Liver (tissue), 8 donors: ENCODE measurements at regions not wholly inside any gene's neighbourhood (a gene's known extent, or its start where the extent isn't known, plus 50 kb on each side); places are given as distances from the start of the nearest gene placed in this dataset.

Experiments used
- DNase-seq: peaks from one replicate; pipeline ENCODE4 v3.0.0-alpha.2; 2017; ENCODE audit warnings: low spot score
- H3K27ac ChIP-seq, 2 donors: one replicate each; pipeline ENCODE4 v1.7.0; 2013; ENCODE audit warnings: inconsistent platforms in 2 of 2, low read length in 2 of 2, control low read depth in 1 of 2, low read depth in 1 of 2, mild to moderate bottlenecking in 1 of 2
- H3K27me3 ChIP-seq, 4 donors: one replicate each; pipeline versions ENCODE4 v1.6.1 to v1.7.0; 2013; ENCODE audit warnings: low read length in 3 of 4, inconsistent platforms in 1 of 4, mild to moderate bottlenecking in 1 of 4, moderate library complexity in 1 of 4; ENCODE audit not compliant: control insufficient read depth in 4 of 4, insufficient read depth in 4 of 4
- H3K36me3 ChIP-seq, 4 donors: one replicate each; pipeline versions ENCODE4 v1.6.1 to v1.7.0; 2013; ENCODE audit warnings: low read length in 3 of 4, mild to moderate bottlenecking in 3 of 4, low read depth in 1 of 4, moderate library complexity in 1 of 4; ENCODE audit not compliant: control insufficient read depth in 4 of 4, insufficient read depth in 3 of 4
- H3K4me1 ChIP-seq, 4 donors: one replicate each; pipeline versions ENCODE4 v1.6.1 to v1.7.0; 2013; ENCODE audit warnings: low read length in 3 of 4, mild to moderate bottlenecking in 3 of 4, moderate library complexity in 1 of 4; ENCODE audit not compliant: control insufficient read depth in 4 of 4, insufficient read depth in 4 of 4
- H3K4me3 ChIP-seq, 3 donors: one replicate each; pipeline versions ENCODE4 v1.6.1 to v1.7.0; 2013; ENCODE audit warnings: low read length in 3 of 3, control low read depth in 1 of 3, low read depth in 1 of 3, mild to moderate bottlenecking in 1 of 3
- H3K9ac ChIP-seq, 2 donors: one replicate each; pipeline ENCODE4 v1.7.0; 2013; ENCODE audit warnings: low read length in 2 of 2, mild to moderate bottlenecking in 2 of 2, moderate library complexity in 2 of 2, control low read depth in 1 of 2, low read depth in 1 of 2
- H3K9me3 ChIP-seq, 4 donors: one replicate each; pipeline versions ENCODE4 v1.6.1 to v1.7.0; 2013; ENCODE audit warnings: low read length in 3 of 4; ENCODE audit not compliant: control insufficient read depth in 4 of 4
- ATF3 ChIP-seq: IDR thresholded peaks from 2 replicates; pipeline ENCODE4 v1.6.1; 2016; ENCODE audit warnings: antibody characterized with exemption
- EGR1 ChIP-seq, 2 donors: IDR thresholded peaks; 2 replicates each; pipeline ENCODE4 v1.6.1; 2016 to 2018; ENCODE audit warnings: antibody characterized with exemption in 2 of 2, low read depth in 2 of 2
- FOXA1 ChIP-seq: IDR thresholded peaks from 2 replicates; pipeline ENCODE4 v1.6.1; 2016; ENCODE audit warnings: antibody characterized with exemption
- FOXA2 ChIP-seq: IDR thresholded peaks from 2 replicates; pipeline ENCODE4 v1.6.1; 2016; ENCODE audit warnings: antibody characterized with exemption
- GABPA ChIP-seq, 2 donors: IDR thresholded peaks in 1 of 2; conservative IDR thresholded peaks in 1 of 2; 2 replicates each; pipeline ENCODE4 v1.6.1; 2016; ENCODE audit warnings: antibody characterized with exemption in 2 of 2, mild to moderate bottlenecking in 1 of 2, moderate library complexity in 1 of 2
- HNF4A ChIP-seq, 2 donors: conservative IDR thresholded peaks; 2 replicates each; pipeline ENCODE4 v1.6.1; 2016; ENCODE audit warnings: antibody characterized with exemption in 2 of 2, mild to moderate bottlenecking in 2 of 2
- HNF4G ChIP-seq: IDR thresholded peaks from 2 replicates; pipeline ENCODE4 v1.6.1; 2016; ENCODE audit warnings: antibody characterized with exemption
- MAX ChIP-seq: IDR thresholded peaks from 2 replicates; pipeline ENCODE4 v1.6.1; 2016; ENCODE audit warnings: antibody characterized with exemption
- NR2F2 ChIP-seq: IDR thresholded peaks from 2 replicates; pipeline ENCODE4 v1.6.1; 2016; ENCODE audit warnings: antibody characterized with exemption
- RAD21 ChIP-seq, 2 donors: IDR thresholded peaks; 2 replicates each; pipeline ENCODE4 v1.6.1; 2016; ENCODE audit warnings: antibody characterized with exemption in 2 of 2, mild to moderate bottlenecking in 2 of 2
- RXRA ChIP-seq, 2 donors: IDR thresholded peaks; 2 replicates each; pipeline ENCODE4 v1.6.1; 2017 to 2018; ENCODE audit warnings: antibody characterized with exemption in 2 of 2, mild to moderate bottlenecking in 1 of 2
- SP1 ChIP-seq: IDR thresholded peaks from 2 replicates; pipeline ENCODE4 v1.6.1; 2018; ENCODE audit warnings: antibody characterized with exemption, mild to moderate bottlenecking
- TAF1 ChIP-seq: conservative IDR thresholded peaks from 2 replicates; pipeline ENCODE4 v1.6.1; 2016; ENCODE audit warnings: antibody characterized with exemption, mild to moderate bottlenecking
- ZBTB33 ChIP-seq: IDR thresholded peaks from 2 replicates; pipeline ENCODE4 v1.6.1; 2016; ENCODE audit warnings: antibody characterized with exemption
- WGBS: extraction: QIAGEN DNeasy Blood & Tissue Kit; methylation state at CpG from one replicate; pipeline ENCODE4 v1.1.7; 2013; 5-methylcytosine and 5-hydroxymethylcytosine counted together
- TF ChIP-seq, protein P1 (sequence below): fragments of 150-350 bp; IDR thresholded peaks from 2 replicates; pipeline ENCODE4 v1.5.1; 2017; ENCODE audit warnings: improper control_type of control experiment, low read depth, low read length; ENCODE audit not compliant: missing input control
- donor health status: healthy.
- donor health status: healthy.
- donor health status: healthy.
- donor health status: healthy.
- donor health status: healthy.

DNA sequence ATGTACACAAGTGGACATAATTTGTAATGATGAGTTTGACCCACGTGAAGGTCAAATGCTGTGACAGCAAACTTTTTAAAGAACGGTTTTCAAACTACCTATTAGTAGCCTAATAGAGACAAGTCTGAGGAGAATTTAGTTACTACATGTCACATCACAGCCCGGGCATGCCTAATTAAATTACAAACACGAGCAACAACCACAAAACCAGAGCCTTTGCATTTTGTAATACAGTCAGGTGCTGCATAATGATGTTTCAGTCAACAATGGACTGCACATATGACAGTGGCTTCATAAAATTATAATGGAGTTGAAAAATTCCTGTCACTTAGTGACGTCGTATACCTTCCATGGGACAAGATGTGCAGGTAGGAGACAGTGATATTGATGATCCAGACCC, 274.5 kb downstream of the DACT1 start:
- Histone ChIP-seq H3K27ac (no peak overlapping the region), H3K9ac (no peak overlapping the region), H3K27me3 (peaks cover 0 to 4% (median 0%) of the 10 kb centered on the region in 4 donors), H3K36me3 (no peaks in the 10 kb centered on the region), H3K4me1 (no peaks in the 10 kb centered on the region), H3K9me3 (no peaks in the 10 kb centered on the region), H3K4me3 (no peak overlapping the region)
- no peak for DNase-seq
- no peak for TF ChIP-seq TAF1
- TF ChIP-seq SP1, result no peak
- TF ChIP-seq RAD21 (IDR thresholded peaks at IDR 0.05), result no peak
- TF ChIP-seq FOXA2, result no peak
- no peak for TF ChIP-seq ATF3
- no peak for TF ChIP-seq ZBTB33
- TF ChIP-seq RXRA (IDR thresholded peaks at IDR 0.05), result no peak
- TF ChIP-seq, protein P1, sequence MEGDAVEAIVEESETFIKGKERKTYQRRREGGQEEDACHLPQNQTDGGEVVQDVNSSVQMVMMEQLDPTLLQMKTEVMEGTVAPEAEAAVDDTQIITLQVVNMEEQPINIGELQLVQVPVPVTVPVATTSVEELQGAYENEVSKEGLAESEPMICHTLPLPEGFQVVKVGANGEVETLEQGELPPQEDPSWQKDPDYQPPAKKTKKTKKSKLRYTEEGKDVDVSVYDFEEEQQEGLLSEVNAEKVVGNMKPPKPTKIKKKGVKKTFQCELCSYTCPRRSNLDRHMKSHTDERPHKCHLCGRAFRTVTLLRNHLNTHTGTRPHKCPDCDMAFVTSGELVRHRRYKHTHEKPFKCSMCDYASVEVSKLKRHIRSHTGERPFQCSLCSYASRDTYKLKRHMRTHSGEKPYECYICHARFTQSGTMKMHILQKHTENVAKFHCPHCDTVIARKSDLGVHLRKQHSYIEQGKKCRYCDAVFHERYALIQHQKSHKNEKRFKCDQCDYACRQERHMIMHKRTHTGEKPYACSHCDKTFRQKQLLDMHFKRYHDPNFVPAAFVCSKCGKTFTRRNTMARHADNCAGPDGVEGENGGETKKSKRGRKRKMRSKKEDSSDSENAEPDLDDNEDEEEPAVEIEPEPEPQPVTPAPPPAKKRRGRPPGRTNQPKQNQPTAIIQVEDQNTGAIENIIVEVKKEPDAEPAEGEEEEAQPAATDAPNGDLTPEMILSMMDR, result no peak
- no peak for TF ChIP-seq GABPA (IDR thresholded peaks at IDR 0.05 in 1 of 2, conservative IDR thresholded peaks at IDR 0.05 in 1 of 2)
- no peak for TF ChIP-seq NR2F2
- TF ChIP-seq EGR1 (IDR thresholded peaks at IDR 0.05; ENCODE audit: low read depth in 2 of 2), result no peak
- no peak for TF ChIP-seq HNF4G
- TF ChIP-seq MAX, result no peak
- WGBS, result 82% methylated on average over 6 of the region's 6 CpGs

DNA sequence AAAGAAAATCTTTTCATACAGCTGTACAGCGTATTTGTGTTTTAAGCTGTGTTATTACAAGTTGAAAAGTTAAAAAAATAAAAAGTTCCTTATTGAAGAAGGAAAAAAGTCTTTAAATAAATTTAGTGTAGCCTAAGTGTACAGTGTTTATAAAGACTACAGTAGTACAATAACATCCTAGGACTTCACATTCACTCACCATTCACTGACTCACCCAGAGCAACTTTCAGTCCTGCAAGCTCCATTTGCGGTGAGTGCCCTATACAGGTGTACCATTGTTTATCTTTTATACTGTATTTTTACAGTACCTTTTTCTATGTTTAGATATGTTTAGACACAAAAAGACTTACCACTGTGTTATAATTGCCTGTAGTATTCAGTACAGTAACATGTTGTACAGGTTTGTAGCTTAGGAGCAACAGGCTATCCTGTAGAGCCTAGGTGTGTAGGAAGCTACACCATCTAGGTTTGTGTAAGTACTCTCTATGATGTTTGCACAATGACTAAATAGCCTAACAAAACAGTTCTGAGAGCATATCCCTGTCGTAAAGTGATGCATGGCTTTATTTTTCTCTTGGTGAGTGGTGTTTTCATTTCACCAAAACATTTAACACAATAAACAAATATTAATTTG, 275.2 kb downstream of the DACT1 start:
- WGBS, result 79% methylated on average over 3 of the region's 3 CpGs
- H3K4me1 ChIP-seq, result no peaks in the 10 kb centered on the region
- H3K9me3 ChIP-seq, result no peaks in the 10 kb centered on the region
- H3K9ac ChIP-seq, result no peak overlapping the region
- H3K36me3 ChIP-seq, result no peaks in the 10 kb centered on the region
- peaks cover 0 to 4% (median 0%) of the 10 kb centered on the region in 4 donors for H3K27me3 ChIP-seq
- no peak for TF ChIP-seq RAD21 (IDR thresholded peaks at IDR 0.05)
- no peak for DNase-seq
- H3K27ac ChIP-seq, result no peak overlapping the region
- H3K4me3 ChIP-seq, result no peak overlapping the region

- no peak for DNase-seq
- Histone ChIP-seq H3K36me3 (no peaks in the 10 kb centered on the region), H3K4me1 (no peaks in the 10 kb centered on the region), H3K4me3 (no peak overlapping the region), H3K9ac (no peak overlapping the region), H3K27ac (no peak overlapping the region), H3K9me3 (no peaks in the 10 kb centered on the region), H3K27me3 (peaks cover 0 to 4% (median 0%) of the 10 kb centered on the region in 4 donors)
- WGBS, result 75% methylated on average over 10 of the region's 10 CpGs
- TF ChIP-seq FOXA2 (no peak), HNF4A (conservative IDR thresholded peaks at IDR 0.05) (no peak), ZBTB33 (no peak), MAX (no peak), RXRA (IDR thresholded peaks at IDR 0.05) (no peak), FOXA1 (no peak), GABPA (IDR thresholded peaks at IDR 0.05 in 1 of 2, conservative IDR thresholded peaks at IDR 0.05 in 1 of 2) (no peak), NR2F2 (no peak), TAF1 (no peak)
- TF ChIP-seq, protein P1, result no peak
These were observed 274.1 kb upstream of the DAAM1 start for GRCh38 chr14:58914279-58914855.
